H9 (cell line): ENCODE measurements at regions not wholly inside any gene's neighbourhood (a gene's known extent, or its start where the extent isn't known, plus 50 kb on each side); places are given as distances from the start of the nearest gene placed in this dataset.

ENCODE experiments used
- DNase-seq: peaks from one replicate; pipeline ENCODE4 v3.0.0-alpha.2; 2017
- H2AFZ ChIP-seq: one replicate; pipeline ENCODE4 v1.6.1; 2013; ENCODE audit warnings: mild to moderate bottlenecking, low read length, control low read depth, moderate library complexity
- H2AK5ac ChIP-seq: 2 replicates; pipeline ENCODE4 v1.6.1; 2013; ENCODE audit warnings: low read length, control low read depth, mixed read lengths; ENCODE audit not compliant: insufficient read length
- H2BK120ac ChIP-seq: one replicate; pipeline ENCODE4 v1.6.1; 2013; ENCODE audit warnings: low read depth, mild to moderate bottlenecking, low read length, control low read depth, inconsistent platforms; ENCODE audit not compliant: poor library complexity, severe bottlenecking
- H2BK12ac ChIP-seq: 2 replicates; pipeline ENCODE4 v1.6.1; 2013; ENCODE audit warnings: low read length, control low read depth, mixed read lengths, low read depth; ENCODE audit not compliant: insufficient read length
- H2BK15ac ChIP-seq: 2 replicates; pipeline ENCODE4 v1.6.1; 2013; ENCODE audit warnings: low read depth, low read length, control low read depth
- H2BK20ac ChIP-seq: one replicate; pipeline ENCODE4 v1.6.1; 2013; ENCODE audit warnings: low read depth, mild to moderate bottlenecking, low read length, control low read depth, inconsistent platforms; ENCODE audit not compliant: poor library complexity, severe bottlenecking
- H2BK5ac ChIP-seq: 2 replicates; pipeline ENCODE4 v1.6.1; 2013; ENCODE audit warnings: low read length, control low read depth, mixed read lengths; ENCODE audit not compliant: insufficient read length
- H3K14ac ChIP-seq: 2 replicates; pipeline ENCODE4 v1.6.1; 2013; ENCODE audit warnings: low read length, control low read depth; ENCODE audit not compliant: insufficient read depth
- H3K18ac ChIP-seq: 2 replicates; pipeline ENCODE4 v1.6.1; 2013; ENCODE audit warnings: low read depth, mild to moderate bottlenecking, mixed read lengths, low read length, control low read depth; ENCODE audit not compliant: insufficient read length
- H3K23ac ChIP-seq: 2 replicates; pipeline ENCODE4 v1.6.1; 2013; ENCODE audit warnings: low read length, control low read depth, mixed read lengths, low read depth; ENCODE audit not compliant: insufficient read length
- H3K23me2 ChIP-seq: 2 replicates; pipeline ENCODE4 v1.6.1; 2013; ENCODE audit warnings: low read depth, mild to moderate bottlenecking, mixed read lengths, low read length, control low read depth; ENCODE audit not compliant: insufficient read length, poor library complexity, severe bottlenecking
- H3K27ac ChIP-seq: 2 replicates; pipeline ENCODE4 v1.5.1; 2013; ENCODE audit warnings: low read length, control low read depth, mixed read lengths, low read depth; ENCODE audit not compliant: insufficient read length
- H3K27me3 ChIP-seq: 2 replicates; pipeline ENCODE4 v1.6.1; 2013; ENCODE audit warnings: low read length, control low read depth, inconsistent platforms; ENCODE audit not compliant: insufficient read depth
- H3K4ac ChIP-seq: 2 replicates; pipeline ENCODE4 v1.6.1; 2013; ENCODE audit warnings: low read depth, mild to moderate bottlenecking, control low read depth, inconsistent platforms, low read length, moderate library complexity
- H3K4me1 ChIP-seq: 2 replicates; pipeline ENCODE4 v1.6.1; 2013; ENCODE audit warnings: low read length, control low read depth, inconsistent platforms; ENCODE audit not compliant: insufficient read depth
- H3K4me2 ChIP-seq: 2 replicates; pipeline ENCODE4 v1.6.1; 2013; ENCODE audit warnings: low read length, control low read depth, mixed read lengths; ENCODE audit not compliant: insufficient read length, insufficient read depth
- H3K56ac ChIP-seq: 2 replicates; pipeline ENCODE4 v1.6.1; 2013; ENCODE audit warnings: low read depth, mild to moderate bottlenecking, mixed read lengths, low read length, control low read depth; ENCODE audit not compliant: insufficient read length
- H3K79me1 ChIP-seq: 2 replicates; pipeline ENCODE4 v1.6.1; 2013; ENCODE audit warnings: low read depth, mild to moderate bottlenecking, moderate library complexity, low read length, control low read depth, inconsistent platforms; ENCODE audit not compliant: insufficient read depth, poor library complexity, severe bottlenecking
- H3K79me2 ChIP-seq: 2 replicates; pipeline ENCODE4 v1.6.1; 2013; ENCODE audit warnings: low read length, control low read depth, inconsistent platforms; ENCODE audit not compliant: insufficient read depth
- H3K9ac ChIP-seq: 2 replicates; pipeline ENCODE4 v1.6.1; 2013; ENCODE audit warnings: low read length, control low read depth, mixed read lengths; ENCODE audit not compliant: insufficient read length; ENCODE audit errors: extremely low read depth
- H3K9me3 ChIP-seq: one replicate; pipeline ENCODE4 v1.6.1; 2013; ENCODE audit warnings: low read depth, low read length, inconsistent platforms; ENCODE audit not compliant: control insufficient read depth
- H3T11ph ChIP-seq: one replicate; pipeline ENCODE4 v1.6.1; 2013; ENCODE audit warnings: mild to moderate bottlenecking, low read length, control low read depth, inconsistent platforms
- H4K20me1 ChIP-seq: one replicate; pipeline ENCODE4 v1.6.1; 2013; ENCODE audit not compliant: control insufficient read depth, insufficient read length, insufficient read depth
- H4K5ac ChIP-seq: 2 replicates; pipeline ENCODE4 v1.6.1; 2013; ENCODE audit warnings: low read depth, mild to moderate bottlenecking, mixed read lengths, low read length, control low read depth; ENCODE audit not compliant: insufficient read length
- H4K8ac ChIP-seq: replicated peaks from 2 replicates; pipeline ENCODE4 v1.6.1; 2013; ENCODE audit warnings: low read length, control low read depth, mixed read lengths, low read depth; ENCODE audit not compliant: insufficient read length
- H4K91ac ChIP-seq: 2 replicates; pipeline ENCODE4 v1.6.1; 2013; ENCODE audit warnings: low read depth, mild to moderate bottlenecking, moderate library complexity, mixed read lengths, low read length, control low read depth; ENCODE audit not compliant: insufficient read length
- H3K27ac Mint-ChIP-seq, 3 experiments: 2 replicates in 2 of 3; 3 replicates in 1 of 3; pipeline ENCODE4 v1.8.0; 2020 to 2021; ENCODE audit warnings: mixed read lengths in 3 of 3, mild to moderate bottlenecking in 1 of 3, moderate library complexity in 1 of 3
- H3K27me3 Mint-ChIP-seq: 2 replicates; pipeline ENCODE4 v1.8.0; 2021; ENCODE audit warnings: low read depth, mild to moderate bottlenecking, moderate library complexity, mixed read lengths
- H3K36me3 Mint-ChIP-seq, 3 experiments: 2 replicates in 2 of 3; 3 replicates in 1 of 3; pipeline ENCODE4 v1.8.0; 2020 to 2021; ENCODE audit warnings: low read depth in 3 of 3, mixed read lengths in 3 of 3; ENCODE audit not compliant: insufficient read depth in 1 of 3
- H3K4me1 Mint-ChIP-seq, 2 experiments: 2 replicates each; pipeline ENCODE4 v1.8.0; 2020; ENCODE audit warnings: mixed read lengths in 2 of 2
- H3K4me3 Mint-ChIP-seq, 2 experiments: 2 replicates in 1 of 2; 3 replicates in 1 of 2; pipeline ENCODE4 v1.8.0; 2020 to 2021; ENCODE audit warnings: mild to moderate bottlenecking in 2 of 2, mixed read lengths in 2 of 2, moderate library complexity in 1 of 2
- H3K9me3 Mint-ChIP-seq, 2 experiments: 2 replicates in 1 of 2; 3 replicates in 1 of 2; pipeline ENCODE4 v1.8.0; 2020; ENCODE audit warnings: mild to moderate bottlenecking in 2 of 2, mixed read lengths in 2 of 2, moderate library complexity in 1 of 2
- CTCF ChIP-seq: fragments of 200-600 bp; sonication (generic); conservative IDR thresholded peaks from 3 replicates; pipeline ENCODE4 v1.8.0; 2021; ENCODE audit warnings: antibody characterized with exemption, mild to moderate bottlenecking
- WGBS: extraction: QIAGEN DNeasy Blood & Tissue Kit; methylation state at CpG from one replicate; pipeline ENCODE4 v1.1.7; 2013; ENCODE audit warnings: missing lambda C conversion rate, low lambda C conversion rate, mixed read lengths; ENCODE audit not compliant: insufficient read length; ENCODE audit errors: extremely low coverage; 5-methylcytosine and 5-hydroxymethylcytosine counted together

DNA sequence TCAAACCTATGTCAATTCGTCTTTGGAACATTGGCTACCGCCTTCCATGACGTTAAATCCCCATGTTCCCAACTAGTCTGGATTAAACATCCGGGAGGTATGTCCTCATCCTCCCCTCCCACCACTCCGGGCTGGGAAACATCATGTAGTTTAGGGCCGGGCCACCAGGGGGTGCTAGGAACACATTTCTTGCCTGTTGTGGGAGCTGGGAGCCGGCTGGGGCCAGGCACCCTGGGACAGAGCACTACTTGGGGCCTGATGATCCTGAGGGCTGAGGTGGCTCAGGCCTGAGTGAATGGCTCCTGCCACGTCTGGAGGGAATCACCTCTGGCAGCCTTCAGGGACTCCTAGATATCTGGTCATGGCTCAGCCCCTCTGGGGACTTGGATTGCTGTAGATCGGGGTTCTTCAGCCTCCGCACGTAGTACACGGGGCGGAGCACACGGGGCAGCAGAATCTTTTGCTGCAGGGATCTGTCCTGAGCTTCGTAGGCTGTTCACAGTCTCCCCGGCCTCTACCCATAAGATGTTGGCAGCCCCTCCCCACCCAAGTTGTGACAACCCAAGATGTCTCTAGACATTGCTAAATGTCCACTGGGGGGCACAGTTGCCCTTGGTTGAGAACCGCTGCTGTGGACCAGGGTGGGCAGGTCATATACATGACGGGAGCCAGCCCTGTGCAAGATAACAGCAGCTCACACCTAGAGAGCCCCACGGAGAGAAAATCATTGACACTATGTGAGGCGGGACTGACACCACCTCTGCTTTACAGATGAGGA lies 141.2 kb upstream of the ZNF716 start:
- H3K4me3 Mint-ChIP-seq: no peak overlapping the region
- Histone ChIP-seq H3K4me2 (no peak overlapping the region), H3K79me1 (no peaks in the 10 kb centered on the region), H3K23ac (no peak overlapping the region), H3K9me3 (peaks cover 92% of the 10 kb centered on the region), H3K9ac (no peak overlapping the region), H2BK20ac (no peak overlapping the region), H2AFZ (no peak overlapping the region), H3K18ac (no peak overlapping the region), H3K23me2 (no peaks in the 10 kb centered on the region), H4K5ac (no peak overlapping the region), H3K79me2 (no peaks in the 10 kb centered on the region), H2BK15ac (no peak overlapping the region), H2BK12ac (no peak overlapping the region), H2BK5ac (no peak overlapping the region), H3K14ac (no peak overlapping the region), H4K8ac (no peak overlapping the region), H2AK5ac (no peak overlapping the region), H4K91ac (no peak overlapping the region), H4K20me1 (no peaks in the 10 kb centered on the region), H2BK120ac (no peak overlapping the region), H3K4me1 (no peaks in the 10 kb centered on the region), H3T11ph (no peak overlapping the region), H3K4ac (no peak overlapping the region), H3K56ac (no peak overlapping the region), H3K27me3 (no peaks in the 10 kb centered on the region), H3K27ac (no peak overlapping the region)
- no peak for DNase-seq
- no peaks in the 10 kb centered on the region for H3K4me1 Mint-ChIP-seq
- peaks cover 2% of the 10 kb centered on the region for H3K27me3 Mint-ChIP-seq
- peak; percentile 16; the same call in 1 of the 3 replicates for TF ChIP-seq CTCF
- H3K9me3 Mint-ChIP-seq: peaks cover 89 to 92% of the 10 kb centered on the region in 2 experiments
- H3K36me3 Mint-ChIP-seq: peaks cover 0 to 36% (median 17%) of the 10 kb centered on the region in 3 experiments; a peak in 5 of 7 replicates
- no peak overlapping the region for H3K27ac Mint-ChIP-seq
- WGBS: no CpG with 5 or more reads among the region's 20 CpGs
